ENCODE measurements at regions not wholly inside any gene's neighbourhood (a gene's known extent, or its start where the extent isn't known, plus 50 kb on each side); places are given as distances from the start of the nearest gene placed in this dataset.

- TF ChIP-seq POLR2A (IDR thresholded peaks at IDR 0.05; ENCODE audit: low read depth, low read length) (no peak), POLR2AphosphoS5 (IDR thresholded peaks at IDR 0.05; ENCODE audit: low read depth, low read length) (no peak), TAF1 (IDR thresholded peaks at IDR 0.05; ENCODE audit: low read depth, low read length) (no peak), SPI1 (IDR thresholded peaks at IDR 0.05; ENCODE audit: low read depth, low read length) (no peak), PAX5 (IDR thresholded peaks at IDR 0.05; ENCODE audit: insufficient read depth, low read length, severe bottlenecking) (no peak), POU2F2 (IDR thresholded peaks at IDR 0.05; ENCODE audit: low read depth, low read length) (no peak)
These were observed 266.8 kb upstream of the ANKRD55 start for GRCh38 chr5:56499901-56500300.

Data from GM12891 (cell line).